ENCODE measurements at regions not wholly inside any gene's neighbourhood (a gene's known extent, or its start where the extent isn't known, plus 50 kb on each side); places are given as distances from the start of the nearest gene placed in this dataset.

DNA sequence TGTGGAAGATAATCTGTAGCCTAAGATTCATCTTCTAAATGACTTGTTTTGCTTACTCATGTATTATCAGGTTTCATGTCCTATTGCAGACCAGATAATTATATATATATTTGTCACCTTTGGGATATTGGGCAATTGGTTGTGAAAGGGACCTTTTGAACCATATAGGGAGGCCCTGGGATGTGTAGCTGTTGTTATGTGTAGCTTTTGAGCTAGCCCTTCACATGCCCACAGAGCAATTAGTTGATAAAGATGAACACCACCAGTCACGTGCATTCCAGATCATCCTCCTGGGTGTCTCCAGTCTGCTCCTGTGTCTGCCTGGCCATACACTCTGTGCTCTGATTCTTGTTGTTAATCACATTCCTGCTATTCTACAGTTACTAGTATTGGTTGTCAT is 431.2 kb upstream of the FBXO33 start:
- no peak overlapping the region for H3K9ac ChIP-seq
- no peaks in the 10 kb centered on the region for H3K36me3 ChIP-seq
- H3K9me3 ChIP-seq (replicated peaks in 1 of 11): no peaks in the 10 kb centered on the region
- H3K4me1 ChIP-seq: no peaks in the 10 kb centered on the region
- no peaks in the 10 kb centered on the region for H3K27me3 ChIP-seq
- no peak for TF ChIP-seq Cebpa-rat (IDR thresholded peaks at IDR 0.05)
- no peak overlapping the region for H3K27ac ChIP-seq
- no peak overlapping the region for H3K4me2 ChIP-seq
- no peaks in the 10 kb centered on the region for H4K20me1 ChIP-seq
- H3K4me3 ChIP-seq: no peak overlapping the region

DNA sequence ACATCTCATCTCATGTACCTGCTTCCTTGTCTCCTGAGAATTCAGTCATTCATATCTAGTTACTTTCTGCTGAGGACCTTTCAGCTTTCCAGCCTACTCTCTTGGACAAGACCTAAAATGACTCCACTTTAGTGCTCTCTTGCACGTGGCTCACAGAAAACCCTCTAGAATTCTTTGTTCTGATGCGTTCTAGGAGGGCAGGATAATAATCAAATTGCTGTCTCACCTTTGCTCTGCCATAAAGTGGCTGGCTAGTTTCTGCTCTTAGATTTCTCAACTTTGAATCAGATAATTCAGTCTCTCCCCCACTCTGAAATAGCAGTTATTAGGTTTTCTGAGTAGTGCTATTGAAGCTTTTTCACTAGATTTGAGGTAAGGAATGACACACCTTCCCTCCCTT is 429.5 kb upstream of the FBXO33 start:
- Histone ChIP-seq H3K27ac (no peak overlapping the region), H3K4me1 (no peaks in the 10 kb centered on the region)

DNA sequence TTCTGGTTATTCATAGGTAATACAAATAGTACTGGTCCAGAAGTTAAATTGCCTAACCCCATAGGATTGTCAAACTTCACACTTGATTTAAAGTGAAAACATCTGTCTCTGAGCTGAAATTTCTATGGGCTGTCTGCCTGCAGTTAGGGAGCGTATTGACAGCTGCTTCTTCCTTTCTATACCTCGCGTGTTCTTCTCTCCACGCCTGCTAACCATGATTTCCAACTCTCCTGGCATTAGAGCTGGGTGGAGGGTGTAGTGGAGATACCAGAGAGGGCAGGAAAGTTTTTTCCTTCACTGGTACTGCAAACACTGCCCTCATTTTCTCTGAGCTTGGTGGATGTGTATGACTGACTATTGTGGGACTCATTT is 429.0 kb upstream of the FBXO33 start:
- no peaks in the 10 kb centered on the region for H3K36me3 ChIP-seq
- no peak overlapping the region for H3K4me3 ChIP-seq
- no peak overlapping the region for H3K4me2 ChIP-seq
- H3K9ac ChIP-seq: no peak overlapping the region
- no peaks in the 10 kb centered on the region for H3K27me3 ChIP-seq
- H3K9me3 ChIP-seq (replicated peaks in 1 of 11): no peaks in the 10 kb centered on the region
- no peaks in the 10 kb centered on the region for H4K20me1 ChIP-seq
- no peaks in the 10 kb centered on the region for H3K4me1 ChIP-seq
- H3K27ac ChIP-seq: no peak overlapping the region
- TF ChIP-seq Cebpa-rat (IDR thresholded peaks at IDR 0.05): no peak

More for the DNA sequence above, 429.5 kb upstream of the FBXO33 start:
- Histone ChIP-seq H3K27me3 (no peaks in the 10 kb centered on the region), H3K9ac (no peak overlapping the region), H4K20me1 (no peaks in the 10 kb centered on the region), H3K4me3 (no peak overlapping the region), H3K4me2 (no peak overlapping the region), H3K9me3 (replicated peaks in 1 of 11) (no peaks in the 10 kb centered on the region), H3K36me3 (no peaks in the 10 kb centered on the region)
- no peak for TF ChIP-seq Cebpa-rat (IDR thresholded peaks at IDR 0.05)

DNA sequence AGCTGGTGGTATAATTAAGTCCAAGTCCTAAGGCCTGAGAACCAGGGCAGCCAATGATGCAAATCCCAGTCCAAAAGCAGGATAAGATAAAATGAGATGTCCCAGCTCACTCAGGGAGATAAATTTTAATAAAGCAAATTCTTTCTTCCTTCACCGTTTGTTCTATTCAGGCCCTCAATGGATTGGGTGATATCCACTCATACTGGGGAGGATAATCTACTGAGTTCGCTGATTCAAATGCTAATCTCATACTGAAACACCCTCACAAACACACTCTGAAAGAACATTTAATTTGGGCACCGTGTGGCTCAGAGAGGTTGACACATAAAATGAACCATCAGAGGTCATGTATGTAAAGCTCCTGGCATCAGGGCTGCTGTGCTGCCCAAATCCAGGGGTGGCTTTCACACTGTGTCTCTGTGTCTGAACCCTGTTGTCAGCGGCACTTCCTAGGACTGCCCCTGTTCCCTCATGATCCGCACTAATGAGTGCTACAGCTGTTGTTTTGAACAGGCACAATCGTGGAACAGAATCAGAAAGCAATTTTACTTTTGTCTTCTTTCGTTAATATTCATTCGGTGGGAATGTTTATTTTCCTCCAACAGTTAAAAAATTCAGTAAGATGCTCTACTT is 428.5 kb upstream of the FBXO33 start:
- H3K4me3 ChIP-seq: no peak overlapping the region
- no peak for TF ChIP-seq Cebpa-rat (IDR thresholded peaks at IDR 0.05)

DNA sequence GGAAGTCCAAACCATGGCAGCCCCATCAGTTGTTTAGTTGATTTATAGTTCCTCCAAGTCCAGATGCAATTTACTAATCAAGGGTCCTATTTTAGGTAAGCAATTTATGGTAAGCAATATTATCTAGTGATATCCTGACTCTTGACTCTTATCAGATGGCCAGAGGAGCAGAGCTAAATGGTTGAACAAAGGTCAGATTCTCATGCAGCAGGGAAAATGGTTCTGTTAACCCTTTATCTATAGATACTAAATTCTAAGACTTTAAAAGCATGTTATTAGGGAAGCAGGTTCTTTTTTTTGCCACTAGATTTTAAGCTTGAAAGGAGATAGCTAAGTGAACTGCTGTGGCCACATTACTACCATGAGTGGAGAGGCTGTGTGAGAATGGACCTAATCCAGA is 427.1 kb upstream of the FBXO33 start:
- H3K36me3 ChIP-seq: no peaks in the 10 kb centered on the region
- TF ChIP-seq Cebpa-rat (IDR thresholded peaks at IDR 0.05): no peak
- no peaks in the 10 kb centered on the region for H4K20me1 ChIP-seq

More for the DNA sequence above, 428.5 kb upstream of the FBXO33 start:
- Histone ChIP-seq H3K27me3 (no peaks in the 10 kb centered on the region), H3K4me1 (no peaks in the 10 kb centered on the region), H3K27ac (no peak overlapping the region), H3K9ac (no peak overlapping the region), H3K9me3 (replicated peaks in 1 of 11) (no peaks in the 10 kb centered on the region), H3K36me3 (no peaks in the 10 kb centered on the region), H4K20me1 (no peaks in the 10 kb centered on the region), H3K4me2 (no peak overlapping the region)

DNA sequence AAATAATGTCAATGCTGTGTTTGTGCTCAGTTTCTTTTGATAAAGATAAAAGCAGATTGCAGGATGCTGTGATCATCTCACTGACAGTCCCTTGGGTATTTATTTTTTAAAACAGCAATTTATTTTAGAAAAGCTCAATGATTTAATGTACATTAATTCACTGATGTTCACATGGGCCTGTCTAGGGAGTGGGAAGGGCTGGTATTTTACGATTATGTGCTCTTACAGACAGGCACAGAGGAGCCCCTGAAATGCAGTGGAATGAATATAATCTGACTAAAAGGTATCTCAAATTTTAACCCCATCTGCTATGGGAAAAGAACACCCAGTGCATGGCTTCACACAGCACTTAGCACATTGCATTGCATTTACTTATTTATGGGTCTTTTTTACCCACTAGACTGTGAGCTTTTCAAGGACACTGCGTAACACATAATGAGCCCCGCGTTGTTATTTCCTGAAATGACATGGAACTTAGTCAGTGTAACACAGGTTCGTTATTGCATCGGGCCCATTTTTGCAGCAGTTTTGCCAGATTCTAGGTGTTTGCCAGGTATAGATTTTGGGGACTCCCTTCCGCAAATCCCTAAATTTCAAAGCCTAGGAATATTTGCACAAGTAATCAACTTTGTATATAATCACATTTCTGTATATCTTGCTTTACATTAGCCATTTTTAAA is 425.3 kb upstream of the FBXO33 start:
- Histone ChIP-seq H3K27ac (no peak overlapping the region), H3K4me2 (no peak overlapping the region), H3K27me3 (no peaks in the 10 kb centered on the region), H3K9ac (no peak overlapping the region), H3K36me3 (no peaks in the 10 kb centered on the region), H4K20me1 (no peaks in the 10 kb centered on the region), H3K4me3 (no peak overlapping the region), H3K9me3 (replicated peaks in 1 of 11) (no peaks in the 10 kb centered on the region), H3K4me1 (no peaks in the 10 kb centered on the region)
- no peak for TF ChIP-seq Cebpa-rat (IDR thresholded peaks at IDR 0.05)

More for the DNA sequence above, 427.1 kb upstream of the FBXO33 start:
- Histone ChIP-seq H3K4me2 (no peak overlapping the region), H3K4me1 (no peaks in the 10 kb centered on the region), H3K27ac (no peak overlapping the region), H3K9ac (no peak overlapping the region), H3K9me3 (replicated peaks in 1 of 11) (no peaks in the 10 kb centered on the region), H3K27me3 (no peaks in the 10 kb centered on the region), H3K4me3 (no peak overlapping the region)

DNA sequence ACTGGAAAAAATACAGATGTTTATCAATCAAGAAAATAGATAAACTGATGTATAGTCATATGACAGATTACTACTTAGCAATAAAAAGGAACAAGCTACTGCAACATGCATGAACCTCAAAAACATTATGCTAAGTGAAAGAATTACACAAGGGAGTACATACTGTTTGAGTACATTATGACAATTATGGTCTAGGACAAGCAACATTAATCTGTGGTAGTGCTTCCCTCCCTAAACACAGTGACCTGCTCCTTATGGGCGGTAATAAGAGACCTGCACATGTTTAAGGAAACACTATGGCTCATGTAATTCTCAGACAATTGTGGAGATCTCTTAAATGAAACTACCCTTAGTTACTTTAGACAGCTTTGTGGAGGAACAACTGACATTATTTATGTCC is 421.2 kb upstream of the FBXO33 start:
- no peaks in the 10 kb centered on the region for H3K27me3 ChIP-seq
- H3K36me3 ChIP-seq: no peaks in the 10 kb centered on the region
- H4K20me1 ChIP-seq: no peaks in the 10 kb centered on the region
- H3K4me1 ChIP-seq: no peaks in the 10 kb centered on the region
- no peak for TF ChIP-seq Cebpa-rat (IDR thresholded peaks at IDR 0.05)
- no peak overlapping the region for H3K27ac ChIP-seq
- H3K9me3 ChIP-seq (replicated peaks in 1 of 11): no peaks in the 10 kb centered on the region
- no peak overlapping the region for H3K9ac ChIP-seq
- no peak overlapping the region for H3K4me3 ChIP-seq
- H3K4me2 ChIP-seq: no peak overlapping the region

DNA sequence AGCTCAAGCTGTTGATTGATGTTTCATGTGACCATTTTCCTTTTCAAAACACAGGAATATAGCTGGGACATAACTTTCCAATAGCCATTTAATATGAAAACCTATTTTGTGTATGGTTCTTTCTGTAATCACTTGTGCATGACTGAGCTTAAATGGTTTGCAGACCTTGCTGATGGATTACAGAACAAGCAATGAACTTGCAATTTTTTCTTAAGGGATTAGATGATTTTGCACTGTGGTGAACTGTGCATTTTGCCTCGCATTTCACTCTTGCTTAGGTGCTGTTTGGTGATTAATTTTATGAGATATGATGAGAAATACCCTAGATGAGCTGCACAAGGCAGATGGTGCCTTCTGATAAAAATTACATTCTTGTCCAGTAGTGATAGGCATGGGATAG is 419.0 kb upstream of the FBXO33 start:
- no peak overlapping the region for H3K4me3 ChIP-seq
- no peaks in the 10 kb centered on the region for H3K27me3 ChIP-seq
- no peaks in the 10 kb centered on the region for H3K9me3 ChIP-seq (replicated peaks in 1 of 11)
- H3K27ac ChIP-seq: no peak overlapping the region
- no peak overlapping the region for H3K9ac ChIP-seq
- TF ChIP-seq Cebpa-rat (IDR thresholded peaks at IDR 0.05): no peak
- H3K4me1 ChIP-seq: no peaks in the 10 kb centered on the region
- no peaks in the 10 kb centered on the region for H3K36me3 ChIP-seq
- no peak overlapping the region for H3K4me2 ChIP-seq
- H4K20me1 ChIP-seq: no peaks in the 10 kb centered on the region

DNA sequence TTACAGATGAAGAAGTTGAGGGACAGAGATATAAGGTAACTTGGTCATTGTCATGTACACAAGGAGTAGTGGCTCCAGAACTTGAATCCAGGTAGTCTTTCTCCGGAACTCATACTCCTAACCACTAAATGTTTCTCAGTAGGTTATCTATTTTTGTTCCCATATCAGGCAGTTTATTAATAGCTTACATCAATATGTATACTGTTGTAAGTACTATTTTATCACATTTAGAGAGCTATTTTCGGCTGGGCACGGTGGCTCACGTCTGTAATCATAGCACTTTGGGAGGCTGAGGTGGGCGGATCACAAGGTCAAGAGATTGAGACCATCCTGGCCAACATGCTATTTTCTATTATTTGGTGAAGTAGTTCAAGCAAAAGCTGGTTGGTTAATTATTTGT is 415.6 kb upstream of the FBXO33 start:
- H3K27ac ChIP-seq: no peak overlapping the region
- H3K4me1 ChIP-seq: no peaks in the 10 kb centered on the region
- TF ChIP-seq Cebpa-rat (IDR thresholded peaks at IDR 0.05): no peak

DNA sequence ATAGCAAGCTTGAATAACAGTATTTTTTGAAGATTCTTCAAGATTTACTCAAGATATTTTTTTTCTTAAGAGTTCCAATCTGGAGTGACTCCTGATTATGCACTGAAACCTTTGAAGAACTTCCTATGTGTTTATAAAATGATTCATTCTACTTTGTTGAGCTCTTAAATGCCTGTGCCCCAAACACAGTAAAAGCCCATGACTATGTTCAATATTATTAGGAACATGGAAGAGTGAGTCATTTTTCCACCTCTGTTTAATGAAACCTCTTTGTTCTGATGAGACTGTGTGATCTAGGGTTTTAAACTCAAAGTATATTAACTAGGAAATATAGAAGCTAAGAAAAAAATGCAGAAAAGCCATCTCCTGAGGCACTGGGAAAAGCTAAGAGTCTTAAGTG is 415.0 kb upstream of the FBXO33 start:
- Histone ChIP-seq H3K4me2 (no peak overlapping the region), H3K4me3 (no peak overlapping the region), H3K4me1 (no peaks in the 10 kb centered on the region), H3K9me3 (replicated peaks in 1 of 11) (no peaks in the 10 kb centered on the region), H3K27me3 (no peaks in the 10 kb centered on the region), H3K9ac (no peak overlapping the region), H3K36me3 (no peaks in the 10 kb centered on the region), H4K20me1 (no peaks in the 10 kb centered on the region), H3K27ac (no peak overlapping the region)
- TF ChIP-seq Cebpa-rat (IDR thresholded peaks at IDR 0.05): no peak

More for the DNA sequence above, 415.6 kb upstream of the FBXO33 start:
- H3K36me3 ChIP-seq: no peaks in the 10 kb centered on the region
- H3K27me3 ChIP-seq: no peaks in the 10 kb centered on the region
- H3K4me3 ChIP-seq: no peak overlapping the region
- no peak overlapping the region for H3K9ac ChIP-seq
- no peaks in the 10 kb centered on the region for H3K9me3 ChIP-seq (replicated peaks in 1 of 11)
- no peaks in the 10 kb centered on the region for H4K20me1 ChIP-seq
- no peak overlapping the region for H3K4me2 ChIP-seq
